Esophagus muscularis mucosa (tissue), 3 donors: ENCODE measurements at regions not wholly inside any gene's neighbourhood (a gene's known extent, or its start where the extent isn't known, plus 50 kb on each side); places are given as distances from the start of the nearest gene placed in this dataset.

Source experiments
- CTCF ChIP-seq, 3 experiments: fragments of 200-600 bp in 2 of 3; fragments of 450-650 bp in 1 of 3; sonication (generic) in 2 of 3; IDR thresholded peaks; one replicate each; pipeline ENCODE4 v1.5.1; 2017 to 2019; ENCODE audit warnings: antibody characterized with exemption in 3 of 3, mild to moderate bottlenecking in 2 of 3, moderate library complexity in 1 of 3
- POLR2A ChIP-seq: fragments of 450-650 bp; IDR thresholded peaks from one replicate; pipeline ENCODE4 v1.6.1; 2017; ENCODE audit warnings: antibody characterized with exemption, moderate library complexity, mild to moderate bottlenecking, low read depth

GRCh38 chr16:88328313-88328980, 54.3 kb upstream of the ZNF469 start:
- TF ChIP-seq CTCF (IDR thresholded peaks at IDR 0.05): no peak
- no peak for TF ChIP-seq POLR2A
